ENCODE measurements at regions not wholly inside any gene's neighbourhood (a gene's known extent, or its start where the extent isn't known, plus 50 kb on each side); places are given as distances from the start of the nearest gene placed in this dataset.

DNA sequence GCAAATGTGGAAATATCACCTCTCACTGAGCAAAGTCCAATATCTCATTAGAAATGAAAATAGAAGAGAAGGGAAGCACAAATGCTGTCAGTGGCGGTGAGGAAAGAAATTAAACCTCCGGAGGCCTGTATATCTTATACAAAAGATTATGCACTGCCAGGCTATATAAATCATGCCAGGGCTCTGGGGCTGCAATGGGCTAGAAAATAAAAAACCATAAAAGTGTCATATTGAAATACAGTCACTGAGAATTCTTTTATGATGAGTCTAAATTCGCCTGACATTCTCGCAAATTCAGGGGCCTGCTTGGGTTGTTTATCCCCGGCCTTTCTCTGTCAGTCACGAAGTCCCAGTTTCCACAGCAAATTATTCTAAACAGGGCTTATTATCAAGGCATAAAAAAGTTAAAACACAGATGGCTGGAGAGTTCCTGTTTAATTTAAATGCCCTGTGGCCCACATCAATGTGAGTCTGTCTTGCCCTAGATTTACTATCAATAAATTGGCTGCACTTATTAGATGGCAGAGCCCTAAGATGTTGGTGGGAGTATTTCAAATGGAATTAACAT lies 193.8 kb downstream of the SNX10 start:
- TF ChIP-seq, protein P1, sequence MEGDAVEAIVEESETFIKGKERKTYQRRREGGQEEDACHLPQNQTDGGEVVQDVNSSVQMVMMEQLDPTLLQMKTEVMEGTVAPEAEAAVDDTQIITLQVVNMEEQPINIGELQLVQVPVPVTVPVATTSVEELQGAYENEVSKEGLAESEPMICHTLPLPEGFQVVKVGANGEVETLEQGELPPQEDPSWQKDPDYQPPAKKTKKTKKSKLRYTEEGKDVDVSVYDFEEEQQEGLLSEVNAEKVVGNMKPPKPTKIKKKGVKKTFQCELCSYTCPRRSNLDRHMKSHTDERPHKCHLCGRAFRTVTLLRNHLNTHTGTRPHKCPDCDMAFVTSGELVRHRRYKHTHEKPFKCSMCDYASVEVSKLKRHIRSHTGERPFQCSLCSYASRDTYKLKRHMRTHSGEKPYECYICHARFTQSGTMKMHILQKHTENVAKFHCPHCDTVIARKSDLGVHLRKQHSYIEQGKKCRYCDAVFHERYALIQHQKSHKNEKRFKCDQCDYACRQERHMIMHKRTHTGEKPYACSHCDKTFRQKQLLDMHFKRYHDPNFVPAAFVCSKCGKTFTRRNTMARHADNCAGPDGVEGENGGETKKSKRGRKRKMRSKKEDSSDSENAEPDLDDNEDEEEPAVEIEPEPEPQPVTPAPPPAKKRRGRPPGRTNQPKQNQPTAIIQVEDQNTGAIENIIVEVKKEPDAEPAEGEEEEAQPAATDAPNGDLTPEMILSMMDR (IDR thresholded peaks at IDR 0.05): no peak
- TF ChIP-seq POLR2A (IDR thresholded peaks at IDR 0.05): no peak
